ENCODE measurements at regions not wholly inside any gene's neighbourhood (a gene's known extent, or its start where the extent isn't known, plus 50 kb on each side); places are given as distances from the start of the nearest gene placed in this dataset.

DNA sequence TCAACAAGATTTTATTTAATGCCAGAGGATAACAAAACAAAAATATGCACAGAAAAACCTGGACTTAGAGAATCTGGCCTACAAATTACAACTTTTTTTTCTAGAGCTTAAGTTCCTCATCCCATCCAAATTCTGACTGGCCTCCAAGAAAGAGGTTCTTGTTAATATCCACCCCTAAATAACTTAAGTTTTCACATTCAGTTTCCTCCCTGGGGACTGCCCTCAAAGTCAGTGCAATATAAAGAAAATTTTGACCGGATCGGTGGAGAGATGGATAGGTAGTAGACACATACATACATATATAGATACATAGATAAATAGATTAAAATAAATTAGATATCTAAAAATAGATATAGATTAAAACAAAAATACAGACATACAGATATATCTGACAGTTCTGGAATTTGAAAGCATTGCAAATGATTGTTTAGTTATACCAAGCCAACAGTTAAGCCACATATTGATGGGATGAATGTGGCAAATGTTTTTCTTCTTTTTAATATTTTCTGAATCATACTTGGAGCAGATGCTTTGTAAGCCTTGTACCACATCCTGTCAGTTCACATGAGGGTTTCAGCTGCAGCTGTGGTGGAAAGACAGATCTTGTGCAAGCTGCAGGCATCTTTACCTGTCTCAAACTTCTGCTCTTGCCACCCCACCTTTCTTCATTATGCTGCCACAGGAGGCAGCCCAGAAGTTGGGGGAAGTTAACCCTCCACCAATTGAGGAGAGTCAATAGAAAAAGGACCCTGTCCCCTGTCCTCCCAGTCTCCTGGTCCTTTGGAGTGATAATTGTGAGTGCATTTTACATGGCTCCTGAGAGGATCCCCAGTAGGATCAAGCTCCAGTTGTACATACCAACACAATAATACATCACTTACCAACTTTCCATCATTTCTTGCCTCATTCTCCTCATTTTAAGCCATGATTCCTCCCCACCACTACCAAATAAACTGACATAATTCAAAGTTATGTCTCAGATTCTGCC, 58.5 kb upstream of the PRDM8 start:
- H3K4me2 ChIP-seq (ENCODE audit: low read depth, low read length): no peak overlapping the region
- H2BK120ac ChIP-seq (ENCODE audit: low read depth, low read length): peak overlapping the region; percentile 65; the same call in 1 of the 2 replicates
- peak overlapping the region; percentile 56; the same call in 1 of the 2 replicates for H3K4ac ChIP-seq (ENCODE audit: low read depth, low read length)
- ATAC-seq (ENCODE audit: low read depth): peak; percentile 72
- H3K27ac ChIP-seq (ENCODE audit: insufficient read depth, low read length): no peak overlapping the region
- no peak overlapping the region for H4K8ac ChIP-seq (ENCODE audit: low read depth in 2 of 2, low read length in 2 of 2)
- peak overlapping the region; percentile 6; the same call in 1 of the 2 replicates for H2AK5ac ChIP-seq (ENCODE audit: low read depth, low read length)
- no peak overlapping the region for H4K91ac ChIP-seq (ENCODE audit: insufficient read depth, low read depth, low read length)
- H2BK15ac ChIP-seq (ENCODE audit: low read depth, low read length): no peak overlapping the region; the same call in 2 of the 3 replicates
- no peaks in the 10 kb centered on the region for H3K79me1 ChIP-seq (ENCODE audit: low read depth in 1 of 2, low read length in 2 of 2)
- peaks cover 3% of the 10 kb centered on the region; the same call in 1 of the 2 replicates for H3K9me1 ChIP-seq (ENCODE audit: insufficient read depth, low read length)
- H3K23ac ChIP-seq (ENCODE audit: low read depth, low read length): 0 out of 2 replicates have a peak overlapping the region, but pooled peaks have one; percentile 73
- no peaks in the 10 kb centered on the region for H4K20me1 ChIP-seq (ENCODE audit: insufficient read depth, low read length)
- peak overlapping the region; percentile 39; the same call in 1 of the 2 replicates for H4K5ac ChIP-seq (ENCODE audit: low read depth, low read length)
- peak overlapping the region; percentile 74 for H2AK9ac ChIP-seq (replicated peaks; ENCODE audit: low read depth, low read length, poor library complexity)
- no peaks in the 10 kb centered on the region for H3K36me3 ChIP-seq (ENCODE audit: control insufficient read depth, insufficient read depth, low read length)
- H3K9ac ChIP-seq (ENCODE audit: low read depth, low read length): no peak overlapping the region
- H3K56ac ChIP-seq (ENCODE audit: extremely low read depth, insufficient read depth, low read length): no peak overlapping the region
- DNase-seq: peak; percentile 82
- in situ Hi-C loops (cut with MboI; ENCODE audit: low sequenced_read_pairs) (no loop called here), intact Hi-C loops (cut with micrococcal nuclease) (loop anchor here (5.0 kb wide), 1 partner anchor 33 kb away; no protein-coding TSS in a partner anchor), dilution Hi-C loops (cut with HindIII; ENCODE audit: low sequenced_read_pairs, unreplicated experiment) (no loop called here)
- POLR2A ChIA-PET (ENCODE audit: unreplicated experiment): interaction anchor here (0.6 kb wide), 1 partner anchor 103 kb away, joined by 5 read pairs; no protein-coding TSS in a partner anchor
- H3K27me3 ChIP-seq (ENCODE audit: control insufficient read depth, insufficient read depth, low read length): no peaks in the 10 kb centered on the region
- CTCF ChIA-PET: interaction anchor here (0.6 kb wide), 1 partner anchor 60 kb away, joined by 5 read pairs; no protein-coding TSS in a partner anchor
- H3K18ac ChIP-seq (ENCODE audit: low read depth, low read length): no peak overlapping the region; the same call in 1 of the 2 replicates
- H3K4me3 ChIP-seq (ENCODE audit: insufficient read depth, low read depth, low read length): no peak overlapping the region
- peak overlapping the region; percentile 59 for H2BK5ac ChIP-seq (ENCODE audit: low read depth, low read length, poor library complexity, severe bottlenecking)
- peak overlapping the region; percentile 13; the same call in 1 of the 2 replicates for H3K14ac ChIP-seq (replicated peaks; ENCODE audit: low read depth, low read length)
- TF ChIP-seq POLR2A (IDR thresholded peaks at IDR 0.05; ENCODE audit: low read depth, low read length): no peak
- peak; percentile 60; the same call in 1 of the 2 replicates for TF ChIP-seq CEBPB (IDR thresholded peaks at IDR 0.05; ENCODE audit: low read depth, low read length)
- TF ChIP-seq, protein P1, sequence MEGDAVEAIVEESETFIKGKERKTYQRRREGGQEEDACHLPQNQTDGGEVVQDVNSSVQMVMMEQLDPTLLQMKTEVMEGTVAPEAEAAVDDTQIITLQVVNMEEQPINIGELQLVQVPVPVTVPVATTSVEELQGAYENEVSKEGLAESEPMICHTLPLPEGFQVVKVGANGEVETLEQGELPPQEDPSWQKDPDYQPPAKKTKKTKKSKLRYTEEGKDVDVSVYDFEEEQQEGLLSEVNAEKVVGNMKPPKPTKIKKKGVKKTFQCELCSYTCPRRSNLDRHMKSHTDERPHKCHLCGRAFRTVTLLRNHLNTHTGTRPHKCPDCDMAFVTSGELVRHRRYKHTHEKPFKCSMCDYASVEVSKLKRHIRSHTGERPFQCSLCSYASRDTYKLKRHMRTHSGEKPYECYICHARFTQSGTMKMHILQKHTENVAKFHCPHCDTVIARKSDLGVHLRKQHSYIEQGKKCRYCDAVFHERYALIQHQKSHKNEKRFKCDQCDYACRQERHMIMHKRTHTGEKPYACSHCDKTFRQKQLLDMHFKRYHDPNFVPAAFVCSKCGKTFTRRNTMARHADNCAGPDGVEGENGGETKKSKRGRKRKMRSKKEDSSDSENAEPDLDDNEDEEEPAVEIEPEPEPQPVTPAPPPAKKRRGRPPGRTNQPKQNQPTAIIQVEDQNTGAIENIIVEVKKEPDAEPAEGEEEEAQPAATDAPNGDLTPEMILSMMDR (conservative IDR thresholded peaks at IDR 0.05; ENCODE audit: low read depth, low read length): no peak
- peak overlapping the region; percentile 56; the same call in 1 of the 2 replicates for H2BK20ac ChIP-seq (ENCODE audit: low read depth, low read length)
- no TSS peak for BruUV-seq (replicated peaks)
- no peak overlapping the region for H2AFZ ChIP-seq (replicated peaks; ENCODE audit: low read length, poor library complexity)
- H3K9me3 ChIP-seq (ENCODE audit: control insufficient read depth, insufficient read depth, low read length): no peaks in the 10 kb centered on the region
- WGBS, 2 experiments (ENCODE audit: extremely low coverage in 2 of 2, insufficient read length in 1 of 2): no CpG with 5 or more reads among the region's 2 CpGs
- H3K4me1 ChIP-seq (ENCODE audit: control insufficient read depth, insufficient read depth, low read length): peaks cover 5% of the 10 kb centered on the region

Measured in IMR-90 (cell line).